ENCODE measurements at regions not wholly inside any gene's neighbourhood (a gene's known extent, or its start where the extent isn't known, plus 50 kb on each side); places are given as distances from the start of the nearest gene placed in this dataset.
"Not testable (repeated sequence)": the region's sequence is repeated elsewhere in the genome, so short reads cannot be mapped to it uniquely, and the experiment has no call there.

DNA sequence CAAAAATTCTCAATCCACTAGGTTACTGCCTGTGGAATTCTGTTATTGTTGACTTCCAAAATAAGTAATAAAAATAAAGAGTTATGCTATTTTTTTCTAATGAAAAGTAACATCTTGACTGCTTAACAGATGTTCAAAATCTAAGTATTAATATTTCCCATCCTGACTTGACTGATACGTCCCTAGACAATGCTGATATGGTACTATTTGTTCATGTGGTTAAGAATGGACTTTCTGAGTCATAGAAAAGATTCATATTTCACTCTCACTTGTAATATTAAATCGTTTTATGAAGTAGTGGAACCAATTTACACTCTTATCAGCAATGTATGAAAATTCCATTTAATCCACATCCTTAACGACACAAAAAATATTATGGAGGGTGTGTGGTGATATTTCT, 104.8 kb upstream of the PLSCR5 start:
- TF ChIP-seq CTCF (conservative IDR thresholded peaks at IDR 0.05) = no peak
- no peak for TF ChIP-seq ZFX (IDR thresholded peaks at IDR 0.05)
- H3K27ac ChIP-seq = no peak overlapping the region

DNA sequence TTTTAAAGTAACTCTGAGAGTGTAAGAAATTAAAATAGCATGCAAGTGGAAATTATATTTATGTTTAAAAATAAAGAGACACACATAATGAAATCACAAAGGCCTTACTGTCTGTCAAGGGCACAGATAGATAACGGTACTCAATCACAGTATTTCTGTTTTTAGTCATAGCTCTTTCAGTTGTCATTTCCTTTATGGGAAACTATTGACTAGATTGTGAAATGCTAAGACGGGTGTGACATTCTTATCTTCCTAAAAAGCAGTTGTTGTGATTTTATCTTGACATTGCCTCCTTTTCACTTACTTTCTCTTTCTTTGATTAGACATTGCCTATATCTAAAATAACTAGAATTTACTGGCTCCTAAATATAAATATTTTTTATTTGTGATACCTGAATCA, 100.1 kb upstream of the PLSCR5 start:
- TF ChIP-seq CTCF (conservative IDR thresholded peaks at IDR 0.05) = no peak
- TF ChIP-seq ZFX (IDR thresholded peaks at IDR 0.05) = no peak
- H3K27ac ChIP-seq = no peak overlapping the region

- no peak overlapping the region for H3K27ac ChIP-seq
- TF ChIP-seq CTCF (conservative IDR thresholded peaks at IDR 0.05) = no peak
- TF ChIP-seq ZFX (IDR thresholded peaks at IDR 0.05) = no peak
Measured at GRCh38 chr3:146702237-146702636, 97.1 kb upstream of the PLSCR5 start.

GRCh38 chr3:146701246-146701645, 96.1 kb upstream of the PLSCR5 start:
- no peak overlapping the region; the same call in 1 of the 2 replicates for H3K27ac ChIP-seq
- TF ChIP-seq ZFX (IDR thresholded peaks at IDR 0.05) = no peak
- TF ChIP-seq CTCF (conservative IDR thresholded peaks at IDR 0.05) = no peak

- H3K27ac ChIP-seq = not testable (repeated sequence)
Measured at GRCh38 chr3:146700025-146700424, 94.9 kb upstream of the PLSCR5 start.

DNA sequence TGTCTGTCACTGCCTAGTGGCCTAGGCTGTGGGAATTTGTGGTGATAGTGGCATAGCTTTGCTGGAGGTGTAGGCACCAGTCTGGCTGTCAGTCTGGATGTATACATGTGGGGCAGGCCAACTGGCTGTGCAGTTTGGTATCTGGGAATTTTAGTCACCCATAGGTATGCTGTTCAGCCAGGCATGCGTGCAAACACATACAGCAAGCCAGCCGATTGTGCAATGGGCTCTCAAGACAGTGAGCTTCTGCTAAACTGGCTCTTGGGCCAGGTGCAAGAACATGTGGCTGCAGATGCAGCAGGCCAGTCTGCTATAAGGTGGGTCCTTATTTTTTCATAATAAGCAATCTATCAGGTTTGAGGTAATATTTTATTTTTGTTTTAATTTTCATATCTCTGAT, 87.1 kb upstream of the PLSCR5 start:
- no peak overlapping the region for H3K27ac ChIP-seq
- TF ChIP-seq ZFX (IDR thresholded peaks at IDR 0.05) (no peak), CTCF (conservative IDR thresholded peaks at IDR 0.05) (no peak)

DNA sequence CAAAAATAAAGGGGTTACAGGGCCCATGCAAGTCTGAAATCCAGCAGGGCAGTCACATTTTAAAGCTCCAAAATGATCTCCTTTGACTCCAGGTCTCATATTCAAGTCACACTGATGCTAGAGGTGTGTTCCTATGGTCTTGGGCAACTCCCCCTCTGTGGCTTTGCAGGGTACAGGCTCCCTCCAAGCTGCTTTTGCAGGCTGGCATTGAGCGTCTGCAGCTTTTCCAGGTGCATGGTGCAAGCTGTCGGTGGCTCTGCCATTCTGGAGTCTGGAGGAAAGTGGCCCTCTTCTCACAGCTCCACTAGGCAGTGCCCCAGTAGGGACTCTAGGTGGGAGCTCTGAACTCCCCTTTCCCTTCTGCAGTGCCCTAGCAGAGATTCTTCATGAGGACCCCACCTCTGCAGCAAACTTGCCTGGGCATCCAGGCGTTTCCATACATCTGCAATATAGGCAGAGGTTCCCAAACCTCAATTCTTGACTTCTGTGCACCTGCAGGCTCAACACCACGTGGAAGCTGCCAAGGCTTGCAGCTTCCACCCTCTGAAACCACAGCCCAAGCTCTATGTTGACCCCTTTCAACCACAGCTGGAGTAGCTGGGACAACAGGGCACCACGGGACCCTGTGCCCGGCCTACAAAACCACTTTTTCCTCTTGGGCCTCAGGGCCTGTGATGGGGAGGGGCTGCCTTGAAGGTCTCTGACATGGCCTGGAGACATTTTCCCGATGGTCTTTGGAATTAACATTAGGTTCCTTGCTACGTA, 80.1 kb upstream of the PLSCR5 start:
- no peak for TF ChIP-seq ZFX (IDR thresholded peaks at IDR 0.05)
- no peak for TF ChIP-seq CTCF (conservative IDR thresholded peaks at IDR 0.05)
- H3K27ac ChIP-seq = no peak overlapping the region

GRCh38 chr3:146682171-146682570, 77.0 kb upstream of the PLSCR5 start:
- H3K27ac ChIP-seq = no peak overlapping the region
- TF ChIP-seq ZFX (IDR thresholded peaks at IDR 0.05) = no peak
- TF ChIP-seq CTCF (conservative IDR thresholded peaks at IDR 0.05) = no peak
